Right renal cortex interstitium (tissue), 3 donors: ENCODE measurements at regions not wholly inside any gene's neighbourhood (a gene's known extent, or its start where the extent isn't known, plus 50 kb on each side); places are given as distances from the start of the nearest gene placed in this dataset.

Source experiments
- DNase-seq, 3 donors: peaks; one replicate each; pipeline ENCODE4 v3.0.0-alpha.2; 2013; ENCODE audit warnings: low read depth in 3 of 3, low spot score in 2 of 3

DNA sequence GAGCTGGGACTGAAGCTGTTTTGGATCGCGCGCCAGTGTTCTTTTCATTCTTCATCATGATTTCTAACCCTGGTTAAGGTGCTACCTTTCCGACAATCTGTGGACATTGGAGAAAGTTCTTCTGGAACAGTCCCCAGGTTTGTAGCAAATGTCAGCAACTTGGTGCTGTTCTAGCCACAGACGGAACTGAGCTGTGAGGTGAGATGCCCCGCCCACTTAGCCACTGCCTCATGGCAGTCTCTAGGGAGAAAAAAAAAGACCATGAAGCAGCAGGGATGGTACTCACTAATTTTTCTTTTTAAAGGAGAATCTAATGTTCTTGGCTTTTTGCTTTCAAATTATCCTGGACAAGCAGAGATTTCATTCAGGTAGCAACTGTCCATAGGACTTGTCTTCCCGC is 72.1 kb upstream of the STK32A start:
- no peak for DNase-seq

DNA sequence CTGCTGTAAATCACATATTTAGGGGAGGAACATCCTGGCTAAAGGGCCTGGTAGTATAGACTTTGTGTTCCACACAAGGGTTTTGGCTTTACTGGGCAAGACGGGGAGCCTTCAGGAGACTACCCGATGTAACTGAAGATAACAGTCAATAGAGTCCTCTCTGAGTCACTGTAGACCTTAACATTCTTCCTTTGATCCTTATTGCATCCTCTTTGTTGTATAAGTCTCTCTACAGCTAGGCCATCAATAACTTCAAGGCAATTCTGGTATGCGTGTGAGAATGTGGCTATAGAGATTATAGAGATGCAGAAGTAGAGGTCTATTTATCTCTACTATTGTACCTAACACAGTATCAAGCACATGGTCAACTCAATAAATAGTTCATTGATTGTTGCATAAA is 67.3 kb upstream of the STK32A start:
- DNase-seq, result no peak

GRCh38 chr5:147168578-147169327 is 66.1 kb upstream of the STK32A start:
- DNase-seq, result no peak

- DNase-seq, result peak in 2 of 3 donors; percentile 4 to 7
Measured at GRCh38 chr5:147169399-147169798, 65.4 kb upstream of the STK32A start.

DNA sequence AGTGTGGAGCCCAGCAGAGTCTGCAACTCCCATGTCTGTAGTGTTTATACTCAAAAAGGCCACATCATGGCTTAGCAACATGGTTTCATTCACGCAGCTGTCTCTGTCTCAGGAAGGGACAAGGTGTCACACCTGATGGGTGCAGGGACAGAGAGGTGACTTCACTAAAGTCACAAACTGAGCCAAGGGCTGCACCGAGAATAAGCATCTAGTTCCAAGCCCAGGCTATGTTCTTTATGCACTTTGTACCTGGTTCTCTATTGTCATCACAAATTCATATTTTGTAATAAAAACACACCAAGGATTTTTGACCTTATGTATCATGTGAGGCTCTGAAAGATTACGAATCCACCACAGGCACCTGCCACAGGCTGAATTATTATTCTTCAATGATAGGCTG is 64.9 kb upstream of the STK32A start:
- no peak for DNase-seq

DNA sequence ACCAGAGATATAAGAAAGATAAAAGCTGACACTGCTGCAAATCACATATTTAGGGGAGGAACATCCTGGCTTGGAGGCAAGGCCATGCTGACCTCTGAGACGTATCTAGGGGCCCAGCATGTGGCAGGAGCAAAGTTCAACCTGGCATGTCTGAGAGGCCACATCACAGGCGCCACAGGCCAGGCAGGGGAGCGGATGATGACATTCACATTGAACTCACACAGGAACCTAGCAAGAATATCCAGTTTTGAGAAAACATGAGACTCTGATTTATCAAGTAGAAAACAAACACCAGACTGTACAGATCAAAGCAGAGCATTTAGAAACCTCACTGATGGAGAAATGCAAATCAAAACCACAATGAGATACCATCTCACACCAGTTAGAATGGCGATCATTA is 64.2 kb upstream of the STK32A start:
- DNase-seq, result no peak

GRCh38 chr5:147174671-147175265 is 60.1 kb upstream of the STK32A start:
- no peak for DNase-seq

DNA sequence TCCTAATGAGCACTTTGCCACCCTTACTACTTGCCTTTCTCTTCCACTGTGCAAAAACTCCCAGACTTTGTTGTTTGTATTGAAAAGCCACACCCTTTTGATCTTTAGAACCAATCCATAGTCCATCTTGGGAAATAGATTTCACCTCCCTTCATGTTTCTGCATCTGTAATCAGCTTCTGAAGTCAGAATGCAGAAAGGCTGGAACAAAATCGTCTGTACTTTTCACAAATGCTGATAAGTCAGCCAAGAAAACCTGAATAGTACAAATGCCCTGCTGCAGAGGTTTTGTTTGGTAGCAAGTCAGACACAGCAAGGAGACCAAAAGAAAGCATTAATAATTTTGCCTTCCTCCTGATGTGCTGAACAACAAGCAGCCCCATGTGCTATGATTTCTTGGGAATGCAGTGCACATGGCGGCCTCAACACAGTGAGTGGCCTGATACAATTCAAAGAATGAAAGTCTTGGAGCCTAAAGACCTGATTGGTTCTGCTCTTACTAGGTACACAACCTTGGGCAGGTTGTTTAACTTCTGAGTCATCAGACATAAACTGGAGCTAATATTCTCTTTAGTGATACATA is 59.2 kb upstream of the STK32A start:
- no peak for DNase-seq

DNA sequence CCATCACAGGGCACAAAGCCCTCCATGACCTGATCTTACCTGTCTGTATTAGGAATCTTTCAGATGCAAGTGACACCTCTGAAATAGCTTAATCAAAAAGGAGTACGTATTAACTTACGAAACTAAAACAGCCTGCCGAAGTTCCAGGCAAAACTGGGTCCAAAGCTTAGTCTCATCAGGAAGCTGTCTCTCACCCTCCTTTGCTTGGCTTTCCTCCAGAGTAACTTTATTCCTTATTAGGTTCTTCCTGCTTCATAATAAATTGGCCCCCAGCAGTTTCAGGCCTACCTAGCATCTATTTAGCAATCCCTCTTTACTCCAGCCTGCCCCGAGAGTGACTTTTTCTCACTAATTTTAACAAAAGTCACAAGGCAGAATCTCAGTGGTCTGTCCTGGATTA is 58.4 kb upstream of the STK32A start:
- no peak for DNase-seq

DNA sequence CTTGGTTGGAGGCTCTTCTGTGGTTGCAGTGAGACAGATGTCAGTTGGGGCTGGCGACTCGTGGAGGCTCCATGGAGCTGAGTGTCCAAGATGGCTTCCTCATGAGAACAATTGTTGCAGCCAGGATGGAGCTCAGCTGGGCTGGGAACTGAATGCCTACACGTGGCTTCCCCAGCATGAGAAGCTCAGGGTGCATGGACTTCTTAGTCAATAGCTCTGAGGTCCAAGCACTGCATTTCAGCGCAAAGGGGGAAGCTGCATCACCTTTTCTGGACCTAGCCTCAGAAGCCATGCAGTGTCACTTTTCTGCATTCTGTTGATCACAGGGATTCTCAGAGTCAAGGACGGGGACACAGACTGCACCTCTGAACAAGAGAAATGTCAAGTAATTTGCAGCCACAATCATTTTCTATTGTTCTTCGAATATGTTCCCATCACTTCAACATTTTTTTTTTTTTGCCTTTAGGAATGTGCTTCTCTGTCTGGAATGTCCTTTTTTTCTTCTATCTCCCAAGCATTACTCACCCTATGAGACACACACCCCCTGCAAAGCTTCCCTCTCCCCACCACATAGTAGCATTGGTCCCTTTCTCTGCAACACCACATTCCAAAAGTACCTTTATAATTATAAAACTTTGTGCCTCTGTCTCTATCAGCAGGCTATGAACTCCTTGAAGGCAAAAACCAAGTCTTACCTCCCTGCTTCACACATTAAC is 57.5 kb upstream of the STK32A start:
- no peak for DNase-seq

DNA sequence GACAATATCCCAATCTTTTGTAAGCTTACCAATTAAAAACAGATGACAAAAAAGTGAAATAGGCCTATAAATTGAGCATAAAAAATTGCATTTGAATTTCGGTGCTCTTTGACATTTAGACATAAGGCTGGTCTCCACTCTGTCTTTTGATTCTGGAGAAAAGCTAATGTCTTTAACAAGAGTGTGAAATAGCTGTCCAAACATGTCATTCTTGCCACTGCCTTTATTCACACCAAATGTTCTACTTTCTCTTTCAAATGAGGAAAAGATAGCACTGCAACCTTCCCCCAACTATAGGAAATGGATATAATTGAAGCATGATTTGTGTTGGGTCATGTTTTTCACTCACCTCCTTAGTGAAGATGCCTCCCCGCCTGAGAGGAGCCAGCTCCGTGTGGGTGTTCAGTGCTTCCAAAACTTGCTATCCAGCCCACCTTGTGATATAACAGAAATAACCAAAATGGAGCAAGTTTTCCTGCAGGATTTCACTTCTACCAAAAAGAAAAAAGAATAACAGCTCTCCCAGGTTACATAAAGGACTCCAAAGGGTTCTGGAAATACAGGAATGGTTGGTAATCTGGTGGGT is 55.2 kb upstream of the STK32A start:
- no peak for DNase-seq

- no peak for DNase-seq
Measured at GRCh38 chr5:147180751-147181150, 54.1 kb upstream of the STK32A start.
